ENCODE measurements at regions not wholly inside any gene's neighbourhood (a gene's known extent, or its start where the extent isn't known, plus 50 kb on each side); places are given as distances from the start of the nearest gene placed in this dataset.
"Not testable (repeated sequence)": the region's sequence is repeated elsewhere in the genome, so short reads cannot be mapped to it uniquely, and the experiment has no call there.

GRCh38 chr6:145070791-145071190 is 664.5 kb downstream of the EPM2A start:
- no peak for DNase-seq (ENCODE audit: low read depth)

DNA sequence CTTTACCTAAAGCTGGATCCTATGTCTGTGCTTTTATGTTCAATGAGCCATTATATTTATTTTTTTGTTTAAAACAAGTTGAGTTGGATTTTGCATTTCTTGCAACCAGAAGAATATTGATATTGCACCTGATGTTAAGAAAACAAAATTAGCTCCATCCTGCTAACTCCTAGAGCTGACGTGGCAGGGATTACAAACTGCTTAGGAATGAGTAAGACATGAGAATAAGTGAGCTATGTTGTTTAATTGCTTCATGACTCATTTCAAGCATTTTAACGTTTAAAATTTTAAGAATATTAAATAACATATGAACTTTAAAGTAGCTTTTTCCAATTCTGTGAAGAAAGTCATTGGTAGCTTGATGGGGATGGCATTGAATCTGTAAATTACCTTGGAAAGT is 663.5 kb downstream of the EPM2A start:
- DNase-seq (ENCODE audit: low read depth), result no peak

DNA sequence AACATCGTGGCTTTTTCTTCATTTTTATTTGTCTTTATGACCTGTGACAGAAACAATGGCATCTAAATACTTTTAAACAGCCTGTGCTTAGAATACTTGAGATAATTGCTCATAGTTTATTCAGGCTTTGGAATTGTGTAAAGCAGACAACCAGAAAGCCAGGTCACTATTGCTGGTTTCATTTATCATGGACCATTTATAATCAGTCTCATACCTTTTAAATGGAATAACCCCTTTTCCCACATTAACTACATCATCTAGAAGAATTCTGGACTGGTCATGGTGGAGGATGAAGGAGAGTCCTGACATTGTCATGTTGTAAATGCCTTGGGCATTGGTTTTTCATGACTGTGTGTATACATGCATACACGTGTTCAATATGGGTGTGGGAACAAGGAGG is 661.5 kb downstream of the EPM2A start:
- no peak for DNase-seq (ENCODE audit: low read depth)

DNA sequence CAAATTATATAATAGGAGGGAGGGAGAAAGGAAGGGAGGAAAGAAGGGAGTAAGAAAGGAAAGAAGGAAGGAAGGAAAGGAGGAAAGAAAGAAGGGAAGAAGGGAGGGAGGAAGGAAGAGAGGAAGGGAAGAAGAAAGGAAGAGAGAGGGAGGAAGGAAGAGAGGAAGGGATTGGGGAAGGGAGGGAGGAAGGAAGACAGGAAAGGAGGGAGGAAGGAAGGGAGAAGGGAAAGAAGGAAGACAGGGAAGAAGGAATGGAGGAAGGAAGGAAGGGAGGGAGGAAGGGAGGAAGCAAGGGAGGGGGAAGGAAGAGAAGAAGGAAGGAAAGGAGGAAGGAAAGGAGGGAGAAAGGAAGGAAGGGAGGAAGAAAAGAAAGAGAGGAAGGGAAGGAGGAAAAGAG is 660.5 kb downstream of the EPM2A start:
- DNase-seq (ENCODE audit: low read depth), result no peak

DNA sequence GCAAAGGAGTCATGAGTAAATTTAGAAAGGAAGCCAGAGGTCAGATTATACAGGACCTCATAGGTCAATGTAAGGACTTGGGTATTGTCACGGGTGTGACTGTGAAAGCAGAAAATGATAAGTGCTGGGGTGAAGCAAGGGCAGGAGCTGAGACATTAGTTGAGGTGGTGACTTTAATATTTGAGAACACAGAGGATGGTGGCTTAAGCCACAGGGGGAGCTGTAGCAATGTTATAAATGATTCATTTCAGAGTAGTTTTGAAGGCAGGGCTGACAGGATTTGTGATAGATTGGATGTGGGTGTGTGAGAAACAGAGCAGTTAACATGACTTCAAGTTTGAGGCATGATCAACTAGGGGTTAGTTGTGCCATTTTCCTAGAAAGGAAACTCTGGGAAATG is 659.9 kb downstream of the EPM2A start:
- DNase-seq (ENCODE audit: low read depth), result no peak

DNA sequence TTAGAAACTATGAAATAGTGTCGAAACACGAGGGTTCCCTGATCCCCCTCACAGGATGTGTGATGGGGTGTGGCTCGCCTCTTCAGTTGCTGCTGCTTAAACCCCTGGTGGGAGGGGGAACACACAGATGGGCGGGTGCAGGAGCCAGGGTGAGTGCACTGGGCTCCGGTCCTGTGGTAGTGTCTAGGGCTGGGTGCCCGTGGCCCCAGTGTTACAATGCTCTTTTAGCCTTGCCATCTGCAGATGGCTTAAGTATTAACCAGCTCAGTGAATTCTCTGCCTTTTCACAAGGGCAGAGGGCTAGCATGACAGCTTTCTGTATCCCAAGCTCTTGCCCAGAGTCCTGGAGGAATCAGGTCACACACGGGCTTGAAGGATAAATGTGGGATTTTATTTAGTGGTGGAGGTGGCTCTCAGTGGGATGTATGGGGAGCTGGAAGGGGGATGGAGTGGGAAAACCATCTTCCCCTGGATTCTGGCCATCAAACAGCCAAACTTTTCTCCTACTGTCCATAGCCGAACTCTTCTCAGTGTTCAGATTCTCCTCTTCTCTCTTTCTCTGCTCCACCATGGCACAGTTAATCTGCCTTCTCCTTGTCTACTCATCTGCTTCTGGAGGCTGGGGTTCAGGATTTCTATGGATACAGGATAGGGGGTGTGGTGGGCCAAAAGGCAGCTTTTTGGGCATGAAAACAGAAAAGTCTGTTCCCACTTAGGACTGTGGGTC is 659.0 kb downstream of the EPM2A start:
- no peak for DNase-seq (ENCODE audit: low read depth)

GRCh38 chr6:145077382-145077781 is 657.9 kb downstream of the EPM2A start:
- DNase-seq (ENCODE audit: low read depth), result no peak

- no peak for DNase-seq (ENCODE audit: low read depth)
Measured at GRCh38 chr6:145080651-145081050, 654.7 kb downstream of the EPM2A start.

- DNase-seq (ENCODE audit: low read depth), result no peak
Measured at GRCh38 chr6:145081677-145082076, 653.6 kb downstream of the EPM2A start.

GRCh38 chr6:145082359-145082758 is 653.0 kb downstream of the EPM2A start:
- DNase-seq (ENCODE audit: low read depth), result no peak

GRCh38 chr6:145086197-145086596 is 649.1 kb downstream of the EPM2A start:
- no peak for DNase-seq (ENCODE audit: low read depth)

DNA sequence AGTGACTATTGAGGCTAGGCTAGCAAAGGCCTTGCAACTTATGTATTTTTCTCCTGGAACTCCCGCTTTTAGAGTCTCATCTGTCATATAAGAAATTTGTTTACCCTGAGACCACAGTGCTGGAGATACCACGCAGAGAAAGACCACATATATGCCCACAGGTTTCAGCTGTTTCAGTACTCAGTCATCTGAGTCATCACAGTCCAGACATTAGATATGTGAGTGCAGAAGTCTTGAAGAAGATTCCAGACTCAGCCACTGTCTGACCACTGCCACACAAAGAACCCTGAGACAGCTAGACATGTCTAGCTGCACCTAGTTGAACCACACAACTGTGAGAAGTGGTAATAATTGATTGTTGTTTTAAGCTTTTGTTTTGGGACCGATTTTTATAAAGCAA is 648.3 kb downstream of the EPM2A start:
- DNase-seq (ENCODE audit: low read depth), result no peak

GRCh38 chr6:145090801-145091585 is 644.3 kb downstream of the EPM2A start:
- DNase-seq (ENCODE audit: low read depth), result no peak

- DNase-seq (ENCODE audit: low read depth), result no peak
Measured at GRCh38 chr6:145091586-145092142, 643.7 kb downstream of the EPM2A start.

DNA sequence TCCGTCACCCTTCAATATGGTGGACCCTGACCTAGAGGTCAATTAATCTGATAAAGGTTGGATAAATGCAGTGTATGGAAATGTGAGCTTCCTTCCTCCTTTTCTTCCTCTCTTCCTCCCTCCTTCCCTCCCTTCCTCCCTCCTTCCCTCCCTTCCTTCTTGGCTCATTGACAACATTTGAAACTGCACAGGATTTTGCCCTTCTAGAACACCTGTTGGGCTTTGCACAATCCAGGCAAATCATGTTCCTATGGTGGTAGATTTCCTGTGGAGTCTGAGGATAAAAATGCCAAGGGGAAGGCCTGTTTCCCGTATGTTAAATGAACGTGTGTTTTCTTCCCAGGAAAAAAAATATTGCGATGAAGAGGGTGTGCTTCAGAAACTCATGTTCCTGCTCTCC is 642.8 kb downstream of the EPM2A start:
- DNase-seq (ENCODE audit: low read depth), result no peak

DNA sequence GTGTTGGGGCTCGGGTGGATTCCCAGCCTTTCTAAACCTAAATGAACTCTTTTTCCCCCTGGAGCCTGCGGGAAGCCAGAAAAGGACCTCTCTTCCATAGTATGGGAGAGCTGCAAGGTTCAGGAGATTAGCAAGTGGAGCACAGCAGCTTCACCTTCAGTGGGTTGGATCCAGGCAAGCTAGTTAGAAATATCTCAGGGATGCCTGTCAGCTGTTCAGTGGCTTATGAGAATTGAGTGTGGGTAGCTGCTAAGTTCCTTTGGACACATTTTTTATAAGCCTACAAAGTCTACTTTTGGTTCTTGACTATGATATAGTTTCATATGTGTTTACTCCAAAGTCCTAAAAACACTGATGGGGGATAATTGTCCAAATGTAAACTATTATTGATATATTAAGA is 642.1 kb downstream of the EPM2A start:
- DNase-seq (ENCODE audit: low read depth), result no peak

- no peak for DNase-seq (ENCODE audit: low read depth)
Measured at GRCh38 chr6:145096846-145097245, 638.5 kb downstream of the EPM2A start.

DNA sequence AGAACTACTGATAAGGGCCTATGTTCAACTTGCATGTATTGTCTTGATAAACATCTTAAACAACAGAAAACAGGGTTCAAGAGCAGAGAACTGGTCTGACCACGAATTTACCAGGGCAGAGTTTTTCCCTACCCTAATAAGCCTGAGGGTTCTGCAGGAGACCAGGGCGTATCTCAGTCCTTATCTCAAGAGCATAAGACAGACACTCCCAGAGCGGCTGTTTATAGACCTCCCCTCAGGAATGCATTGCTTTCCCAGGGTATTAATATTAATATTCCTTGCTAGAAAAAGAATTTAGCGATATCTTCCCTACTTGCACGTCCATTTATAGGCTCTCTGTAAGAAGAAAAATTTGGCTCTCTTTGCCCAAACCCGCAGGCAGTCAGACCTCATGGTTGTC is 637.2 kb downstream of the EPM2A start:
- not testable (repeated sequence) for DNase-seq (ENCODE audit: low read depth)

DNA sequence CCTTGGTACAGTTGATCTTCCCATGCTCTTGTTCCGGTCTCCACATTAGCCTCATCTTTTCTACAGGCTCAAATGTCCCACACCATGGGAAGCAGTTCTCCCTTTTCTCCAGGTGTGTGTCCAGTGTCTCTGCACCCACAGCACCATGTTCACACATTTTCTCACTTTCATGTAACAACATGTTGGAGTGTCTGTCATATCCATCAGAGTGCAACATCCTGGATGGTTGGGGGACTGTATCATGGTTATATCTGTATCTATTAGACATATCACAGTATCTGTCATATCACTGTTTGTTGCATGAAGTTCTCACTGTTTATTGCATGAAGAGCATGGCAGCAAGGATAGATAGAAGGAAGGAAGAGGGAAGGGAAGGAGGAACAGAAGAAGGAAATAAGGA is 635.6 kb downstream of the EPM2A start:
- DNase-seq (ENCODE audit: low read depth), result no peak

- no peak for DNase-seq (ENCODE audit: low read depth)
Measured at GRCh38 chr6:145110109-145110508, 625.2 kb downstream of the EPM2A start.

DNA sequence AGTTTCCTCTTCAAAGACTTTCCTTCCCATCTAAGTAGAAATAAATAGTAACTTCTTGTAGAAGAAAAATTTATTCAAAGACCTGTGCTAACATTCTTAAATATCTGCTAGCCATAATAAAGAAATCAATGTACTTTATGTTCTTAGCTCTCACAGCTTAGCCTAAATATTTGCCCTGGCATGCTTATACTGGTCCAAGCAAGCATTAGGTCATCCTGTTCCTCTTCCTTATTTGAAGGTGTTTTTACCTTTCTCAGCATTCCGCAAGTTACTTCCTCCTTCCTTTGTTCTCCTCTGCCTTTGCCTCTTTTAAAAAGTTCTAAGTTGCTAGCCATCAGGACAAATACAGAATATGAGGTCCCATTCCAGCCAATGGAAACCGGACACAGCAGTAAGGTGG is 623.9 kb downstream of the EPM2A start:
- DNase-seq (ENCODE audit: low read depth), result not testable (repeated sequence)

GRCh38 chr6:145112711-145113148 is 622.6 kb downstream of the EPM2A start:
- no peak for DNase-seq (ENCODE audit: low read depth)

DNA sequence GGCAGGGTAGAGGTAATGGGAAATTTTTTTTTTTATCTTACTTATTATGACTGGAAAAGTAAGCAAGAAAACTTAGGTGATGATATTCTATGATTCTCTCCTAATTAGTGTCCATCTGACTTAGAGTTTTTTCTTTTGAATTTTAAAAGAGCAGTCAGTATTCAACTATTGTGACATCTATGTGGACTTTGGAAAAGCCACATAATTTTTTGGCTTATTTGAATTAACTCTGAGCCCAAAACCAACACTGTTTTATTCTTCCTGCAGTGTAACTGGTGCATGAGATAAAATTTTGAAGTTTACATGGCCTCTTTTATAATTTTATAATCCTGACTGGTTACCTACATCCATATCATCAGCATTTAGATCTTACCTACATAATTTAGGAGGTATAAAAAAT is 619.7 kb downstream of the EPM2A start:
- no peak for DNase-seq (ENCODE audit: low read depth)
